ENCODE measurements at regions not wholly inside any gene's neighbourhood (a gene's known extent, or its start where the extent isn't known, plus 50 kb on each side); places are given as distances from the start of the nearest gene placed in this dataset.

- Mint-ChIP-seq H3K4me3 (no peak overlapping the region), H3K36me3 (ENCODE audit: low read depth) (no peaks in the 10 kb centered on the region), H3K4me1 (ENCODE audit: low read depth) (no peaks in the 10 kb centered on the region), H3K9me3 (ENCODE audit: insufficient read depth) (peaks cover 4% of the 10 kb centered on the region), H3K27ac (no peak overlapping the region), H3K27me3 (ENCODE audit: low read depth) (no peaks in the 10 kb centered on the region)
- ChIA-PET POLR2A (no interaction called here), CTCF (no interaction called here)
- ATAC-seq (no peak), DNase-seq (no peak)
Observed at GRCh38 chr3:116905794-116906193, 196.2 kb downstream of the TUSC7 start.

GRCh38 chr3:116912116-116912515 is 202.5 kb downstream of the TUSC7 start:
- CTCF ChIA-PET = no interaction called here
- no peak for ATAC-seq
- H3K9me3 Mint-ChIP-seq (ENCODE audit: insufficient read depth) = peaks cover 4% of the 10 kb centered on the region
- POLR2A ChIA-PET = no interaction called here
- no peak overlapping the region for H3K27ac Mint-ChIP-seq
- H3K36me3 Mint-ChIP-seq (ENCODE audit: low read depth) = no peaks in the 10 kb centered on the region
- no peak overlapping the region for H3K4me3 Mint-ChIP-seq
- no peaks in the 10 kb centered on the region for H3K27me3 Mint-ChIP-seq (ENCODE audit: low read depth)
- no peaks in the 10 kb centered on the region for H3K4me1 Mint-ChIP-seq (ENCODE audit: low read depth)
- no peak for DNase-seq

GRCh38 chr3:116914004-116914403 is 204.4 kb downstream of the TUSC7 start:
- CTCF ChIA-PET = no interaction called here
- Mint-ChIP-seq H3K4me3 (no peak overlapping the region), H3K36me3 (ENCODE audit: low read depth) (no peaks in the 10 kb centered on the region)

GRCh38 chr3:116916836-116917235 is 207.3 kb downstream of the TUSC7 start:
- Mint-ChIP-seq H3K9me3 (ENCODE audit: insufficient read depth) (no peaks in the 10 kb centered on the region), H3K27me3 (ENCODE audit: low read depth) (no peaks in the 10 kb centered on the region), H3K27ac (no peak overlapping the region), H3K4me3 (no peak overlapping the region), H3K36me3 (ENCODE audit: low read depth) (no peaks in the 10 kb centered on the region), H3K4me1 (ENCODE audit: low read depth) (no peaks in the 10 kb centered on the region)
- ChIA-PET POLR2A (no interaction called here), CTCF (no interaction called here)
- ATAC-seq = no peak
- no peak for DNase-seq

More at GRCh38 chr3:116914004-116914403, 204.4 kb downstream of the TUSC7 start:
- no peak for ATAC-seq
- Mint-ChIP-seq H3K9me3 (ENCODE audit: insufficient read depth) (peaks cover 4% of the 10 kb centered on the region), H3K27me3 (ENCODE audit: low read depth) (no peaks in the 10 kb centered on the region), H3K27ac (no peak overlapping the region), H3K4me1 (ENCODE audit: low read depth) (no peaks in the 10 kb centered on the region)
- POLR2A ChIA-PET = no interaction called here
- no peak for DNase-seq

GRCh38 chr3:116920826-116921610 is 211.4 kb downstream of the TUSC7 start:
- ChIA-PET CTCF (no interaction called here), POLR2A (no interaction called here)
- no peaks in the 10 kb centered on the region for H3K36me3 Mint-ChIP-seq (ENCODE audit: low read depth)
- H3K27me3 Mint-ChIP-seq (ENCODE audit: low read depth) = no peaks in the 10 kb centered on the region
- no peak for DNase-seq
- peaks cover 5% of the 10 kb centered on the region for H3K9me3 Mint-ChIP-seq (ENCODE audit: insufficient read depth)
- no peak overlapping the region for H3K4me3 Mint-ChIP-seq
- H3K27ac Mint-ChIP-seq = no peak overlapping the region
- no peak for ATAC-seq
- H3K4me1 Mint-ChIP-seq (ENCODE audit: low read depth) = no peaks in the 10 kb centered on the region

- ATAC-seq (no peak), DNase-seq (no peak)
- H3K4me3 Mint-ChIP-seq = no peak overlapping the region
- H3K36me3 Mint-ChIP-seq (ENCODE audit: low read depth) = no peaks in the 10 kb centered on the region
- peaks cover 5% of the 10 kb centered on the region for H3K9me3 Mint-ChIP-seq (ENCODE audit: insufficient read depth)
- ChIA-PET CTCF (no interaction called here), POLR2A (no interaction called here)
- H3K27me3 Mint-ChIP-seq (ENCODE audit: low read depth) = no peaks in the 10 kb centered on the region
- no peaks in the 10 kb centered on the region for H3K4me1 Mint-ChIP-seq (ENCODE audit: low read depth)
- H3K27ac Mint-ChIP-seq = no peak overlapping the region
Observed at GRCh38 chr3:116927918-116928317, 218.3 kb downstream of the TUSC7 start.

GRCh38 chr3:116929505-116930222 is 220.1 kb downstream of the TUSC7 start:
- ChIA-PET POLR2A (no interaction called here), CTCF (no interaction called here)
- H3K27me3 Mint-ChIP-seq (ENCODE audit: low read depth) = no peaks in the 10 kb centered on the region
- no peak overlapping the region for H3K27ac Mint-ChIP-seq
- no peaks in the 10 kb centered on the region for H3K4me1 Mint-ChIP-seq (ENCODE audit: low read depth)
- ATAC-seq (no peak), DNase-seq (no peak)
- H3K9me3 Mint-ChIP-seq (ENCODE audit: insufficient read depth) = peaks cover 3% of the 10 kb centered on the region
- H3K4me3 Mint-ChIP-seq = no peak overlapping the region
- no peaks in the 10 kb centered on the region for H3K36me3 Mint-ChIP-seq (ENCODE audit: low read depth)

GRCh38 chr3:116930786-116931185 is 221.2 kb downstream of the TUSC7 start:
- H3K27me3 Mint-ChIP-seq (ENCODE audit: low read depth) = no peaks in the 10 kb centered on the region
- no peaks in the 10 kb centered on the region for H3K36me3 Mint-ChIP-seq (ENCODE audit: low read depth)
- H3K4me3 Mint-ChIP-seq = no peak overlapping the region
- POLR2A ChIA-PET = no interaction called here
- no peak for DNase-seq
- CTCF ChIA-PET = no interaction called here
- ATAC-seq = no peak
- no peaks in the 10 kb centered on the region for H3K4me1 Mint-ChIP-seq (ENCODE audit: low read depth)
- H3K9me3 Mint-ChIP-seq (ENCODE audit: insufficient read depth) = no peaks in the 10 kb centered on the region
- H3K27ac Mint-ChIP-seq = no peak overlapping the region

- ChIA-PET POLR2A (no interaction called here), CTCF (no interaction called here)
- no peaks in the 10 kb centered on the region for H3K4me1 Mint-ChIP-seq (ENCODE audit: low read depth)
- H3K27me3 Mint-ChIP-seq (ENCODE audit: low read depth) = no peaks in the 10 kb centered on the region
- H3K27ac Mint-ChIP-seq = no peak overlapping the region
- no peak overlapping the region for H3K4me3 Mint-ChIP-seq
- no peaks in the 10 kb centered on the region for H3K36me3 Mint-ChIP-seq (ENCODE audit: low read depth)
- DNase-seq = no peak
- ATAC-seq = no peak
- peaks cover 5% of the 10 kb centered on the region for H3K9me3 Mint-ChIP-seq (ENCODE audit: insufficient read depth)
Observed at GRCh38 chr3:116939091-116939490, 229.5 kb downstream of the TUSC7 start.

GRCh38 chr3:116939550-116939949 is 230.0 kb downstream of the TUSC7 start:
- ChIA-PET CTCF (no interaction called here), POLR2A (no interaction called here)
- no peaks in the 10 kb centered on the region for H3K27me3 Mint-ChIP-seq (ENCODE audit: low read depth)
- H3K9me3 Mint-ChIP-seq (ENCODE audit: insufficient read depth) = peaks cover 5% of the 10 kb centered on the region
- no peaks in the 10 kb centered on the region for H3K36me3 Mint-ChIP-seq (ENCODE audit: low read depth)
- ATAC-seq (no peak), DNase-seq (no peak)
- no peaks in the 10 kb centered on the region for H3K4me1 Mint-ChIP-seq (ENCODE audit: low read depth)
- H3K27ac Mint-ChIP-seq = no peak overlapping the region
- no peak overlapping the region for H3K4me3 Mint-ChIP-seq

- Mint-ChIP-seq H3K4me3 (no peak overlapping the region), H3K27me3 (ENCODE audit: low read depth) (no peaks in the 10 kb centered on the region), H3K9me3 (ENCODE audit: insufficient read depth) (peaks cover 5% of the 10 kb centered on the region), H3K27ac (no peak overlapping the region), H3K36me3 (ENCODE audit: low read depth) (no peaks in the 10 kb centered on the region), H3K4me1 (ENCODE audit: low read depth) (no peaks in the 10 kb centered on the region)
- CTCF ChIA-PET = no interaction called here
- POLR2A ChIA-PET = no interaction called here
- no peak for DNase-seq
- ATAC-seq = no peak
Observed at GRCh38 chr3:116940719-116941118, 231.1 kb downstream of the TUSC7 start.

GRCh38 chr3:116946376-116946775 is 236.8 kb downstream of the TUSC7 start:
- Mint-ChIP-seq H3K9me3 (ENCODE audit: insufficient read depth) (peaks cover 4% of the 10 kb centered on the region), H3K27me3 (ENCODE audit: low read depth) (no peaks in the 10 kb centered on the region), H3K4me3 (no peak overlapping the region), H3K27ac (no peak overlapping the region), H3K4me1 (ENCODE audit: low read depth) (no peaks in the 10 kb centered on the region), H3K36me3 (ENCODE audit: low read depth) (no peaks in the 10 kb centered on the region)
- no peak for ATAC-seq
- ChIA-PET CTCF (no interaction called here), POLR2A (no interaction called here)
- DNase-seq = no peak

GRCh38 chr3:116947148-116947547 is 237.6 kb downstream of the TUSC7 start:
- Mint-ChIP-seq H3K27ac (no peak overlapping the region), H3K36me3 (ENCODE audit: low read depth) (no peaks in the 10 kb centered on the region), H3K4me3 (no peak overlapping the region), H3K4me1 (ENCODE audit: low read depth) (no peaks in the 10 kb centered on the region), H3K9me3 (ENCODE audit: insufficient read depth) (peaks cover 4% of the 10 kb centered on the region), H3K27me3 (ENCODE audit: low read depth) (no peaks in the 10 kb centered on the region)
- CTCF ChIA-PET = no interaction called here
- ATAC-seq (no peak), DNase-seq (no peak)
- POLR2A ChIA-PET = no interaction called here

Measured in activated CD8-positive, alpha-beta T cell treated with anti-CD3 and anti-CD28 coated beads, Interleukin-2, amount 10 ng/mL, durations not matched to agents 7 days and 5 days (primary cell).